ENCODE measurements at regions not wholly inside any gene's neighbourhood (a gene's known extent, or its start where the extent isn't known, plus 50 kb on each side); places are given as distances from the start of the nearest gene placed in this dataset.
"Not testable (repeated sequence)": the region's sequence is repeated elsewhere in the genome, so short reads cannot be mapped to it uniquely, and the experiment has no call there.

DNA sequence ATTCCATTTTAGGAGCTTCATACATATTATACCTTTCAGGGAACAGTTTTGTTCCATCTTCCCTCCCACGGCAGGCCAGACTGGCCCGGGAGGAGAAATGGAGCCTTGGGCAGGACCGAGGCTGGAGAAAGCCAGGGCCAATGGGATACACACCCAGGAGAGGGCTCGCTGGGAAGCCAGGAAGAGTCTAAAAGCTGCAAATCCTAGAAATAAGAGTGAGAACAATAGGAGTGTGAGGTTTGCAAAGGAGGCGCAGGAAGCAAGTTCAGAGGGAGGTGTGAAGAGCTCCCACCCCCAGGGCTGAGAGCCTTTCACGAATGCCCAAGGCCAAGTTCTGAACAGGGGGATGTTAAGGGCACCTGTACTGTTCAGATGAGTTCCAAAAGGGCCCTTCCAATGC, 67.5 kb upstream of the CPSF6 start:
- WGBS, 2 donors: 76 to 78% methylated on average over 6 of the region's 6 CpGs
- TF ChIP-seq, protein P1, sequence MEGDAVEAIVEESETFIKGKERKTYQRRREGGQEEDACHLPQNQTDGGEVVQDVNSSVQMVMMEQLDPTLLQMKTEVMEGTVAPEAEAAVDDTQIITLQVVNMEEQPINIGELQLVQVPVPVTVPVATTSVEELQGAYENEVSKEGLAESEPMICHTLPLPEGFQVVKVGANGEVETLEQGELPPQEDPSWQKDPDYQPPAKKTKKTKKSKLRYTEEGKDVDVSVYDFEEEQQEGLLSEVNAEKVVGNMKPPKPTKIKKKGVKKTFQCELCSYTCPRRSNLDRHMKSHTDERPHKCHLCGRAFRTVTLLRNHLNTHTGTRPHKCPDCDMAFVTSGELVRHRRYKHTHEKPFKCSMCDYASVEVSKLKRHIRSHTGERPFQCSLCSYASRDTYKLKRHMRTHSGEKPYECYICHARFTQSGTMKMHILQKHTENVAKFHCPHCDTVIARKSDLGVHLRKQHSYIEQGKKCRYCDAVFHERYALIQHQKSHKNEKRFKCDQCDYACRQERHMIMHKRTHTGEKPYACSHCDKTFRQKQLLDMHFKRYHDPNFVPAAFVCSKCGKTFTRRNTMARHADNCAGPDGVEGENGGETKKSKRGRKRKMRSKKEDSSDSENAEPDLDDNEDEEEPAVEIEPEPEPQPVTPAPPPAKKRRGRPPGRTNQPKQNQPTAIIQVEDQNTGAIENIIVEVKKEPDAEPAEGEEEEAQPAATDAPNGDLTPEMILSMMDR (IDR thresholded peaks at IDR 0.05): no peak
- Histone ChIP-seq H3K27me3 (no peaks in the 10 kb centered on the region), H3K27ac (no peak overlapping the region), H3K4me1 (no peaks in the 10 kb centered on the region), H3K36me3 (no peaks in the 10 kb centered on the region), H3K4me3 (no peak overlapping the region), H3K9me3 (no peaks in the 10 kb centered on the region)
- intact Hi-C loops (cut with DNase I): no loop called here
- FAIRE-seq (no peak), DNase-seq (no peak), ATAC-seq (no peak)

DNA sequence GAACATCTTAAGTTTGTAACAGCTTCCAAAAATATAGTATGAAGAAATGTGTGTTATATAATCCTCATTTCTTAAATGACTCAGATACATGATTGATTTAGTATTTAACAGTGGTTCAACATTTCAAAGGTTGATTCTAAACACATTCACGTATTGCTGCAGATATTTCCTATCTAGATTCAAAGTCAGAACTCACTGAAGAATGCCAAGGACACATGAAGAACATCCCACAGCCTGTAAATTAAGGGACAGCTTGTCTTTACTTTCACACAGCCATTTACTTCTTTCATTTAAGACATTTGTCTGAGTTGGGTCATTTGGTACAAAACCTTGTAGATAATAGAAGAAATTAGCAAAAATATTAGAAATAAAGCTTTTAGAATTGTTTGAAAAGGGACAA, 66.9 kb upstream of the CPSF6 start:
- no peak overlapping the region for H3K27ac ChIP-seq
- intact Hi-C loops (cut with DNase I): no loop called here
- no peaks in the 10 kb centered on the region for H3K36me3 ChIP-seq
- WGBS, 2 donors: 27 to 40% methylated on average over 1 of the region's 1 CpG
- no peak for ATAC-seq
- no peaks in the 10 kb centered on the region for H3K27me3 ChIP-seq
- TF ChIP-seq, protein P1 (IDR thresholded peaks at IDR 0.05): no peak
- FAIRE-seq: no peak
- H3K4me3 ChIP-seq: no peak overlapping the region
- no peaks in the 10 kb centered on the region for H3K4me1 ChIP-seq
- no peaks in the 10 kb centered on the region for H3K9me3 ChIP-seq
- no peak for DNase-seq

DNA sequence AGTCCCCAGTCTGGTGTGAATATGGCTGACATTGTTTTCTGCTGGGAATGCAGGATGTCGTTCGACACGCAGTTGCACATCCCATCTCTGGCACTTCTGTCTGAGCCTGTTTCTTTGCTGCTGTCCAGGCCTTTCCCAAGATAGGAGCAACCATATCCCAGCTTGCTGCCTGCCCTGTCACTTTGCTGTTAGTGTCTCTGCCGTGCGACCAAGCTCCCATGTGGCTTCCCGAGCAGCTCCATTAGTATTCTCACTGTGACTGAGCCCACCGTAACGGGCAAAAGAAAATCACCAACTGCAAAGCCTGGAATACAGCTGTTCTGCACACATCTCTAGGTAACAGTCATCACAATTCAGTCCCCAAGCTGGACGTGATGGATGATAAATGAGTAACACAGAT, 66.0 kb upstream of the CPSF6 start:
- WGBS, 2 donors: 67 to 79% methylated on average over 9 of the region's 9 CpGs
- TF ChIP-seq, protein P1 (IDR thresholded peaks at IDR 0.05): no peak
- Histone ChIP-seq H3K9me3 (no peaks in the 10 kb centered on the region), H3K4me1 (no peaks in the 10 kb centered on the region), H3K27ac (no peak overlapping the region), H3K36me3 (no peaks in the 10 kb centered on the region), H3K4me3 (no peak overlapping the region), H3K27me3 (no peaks in the 10 kb centered on the region)
- no peak for ATAC-seq
- intact Hi-C loops (cut with DNase I): no loop called here
- no peak for FAIRE-seq
- DNase-seq: no peak

DNA sequence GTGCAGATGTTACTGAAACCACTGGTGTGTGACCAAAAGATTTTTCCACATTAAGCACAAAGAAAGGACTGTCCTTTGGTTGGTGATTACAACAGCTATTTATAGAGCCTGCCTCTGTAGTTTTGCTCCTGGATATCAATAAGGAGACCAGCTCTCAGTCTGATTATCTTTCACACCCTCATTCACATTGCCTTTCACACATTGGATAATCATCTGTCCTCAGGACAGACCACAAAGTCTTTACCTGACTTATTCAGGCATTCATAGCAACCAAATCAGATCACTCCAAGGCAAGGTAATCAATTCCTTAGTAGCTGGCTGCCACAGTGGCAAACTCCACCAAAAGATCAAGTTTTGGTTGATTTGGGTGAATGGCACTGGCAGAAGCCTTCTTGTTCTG, 59.6 kb upstream of the CPSF6 start:
- H3K4me1 ChIP-seq: no peaks in the 10 kb centered on the region
- TF ChIP-seq, protein P1 (IDR thresholded peaks at IDR 0.05): no peak
- H3K27ac ChIP-seq: no peak overlapping the region
- DNase-seq (no peak), ATAC-seq (no peak), FAIRE-seq (no peak)
- no peaks in the 10 kb centered on the region for H3K9me3 ChIP-seq
- H3K36me3 ChIP-seq: no peaks in the 10 kb centered on the region
- intact Hi-C loops (cut with DNase I): no loop called here
- H3K4me3 ChIP-seq: no peak overlapping the region
- H3K27me3 ChIP-seq: no peaks in the 10 kb centered on the region

DNA sequence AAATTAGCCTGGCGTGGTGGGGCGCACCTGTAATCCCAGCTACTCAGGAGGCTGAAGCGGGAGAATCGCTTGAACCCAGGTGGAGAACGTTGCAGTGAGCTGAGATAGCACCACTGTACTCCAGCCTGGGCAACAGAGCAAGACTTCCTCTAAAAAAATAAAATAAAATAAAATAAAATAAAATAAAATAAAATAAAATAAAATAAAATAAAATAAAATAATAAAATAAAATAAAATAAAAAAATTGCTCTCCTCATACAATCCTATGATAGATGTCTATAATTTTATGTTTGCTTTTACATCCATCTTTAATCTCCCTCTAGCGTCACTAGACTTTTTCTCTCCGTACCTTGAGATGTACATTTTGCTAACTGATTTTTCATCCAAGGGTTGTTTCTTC, 51.8 kb upstream of the CPSF6 start:
- FAIRE-seq; H3K9me3 ChIP-seq; H3K36me3 ChIP-seq; H3K27ac ChIP-seq; intact Hi-C loops (cut with DNase I); ATAC-seq; H3K4me1 ChIP-seq; DNase-seq; H3K4me3 ChIP-seq; H3K27me3 ChIP-seq: not testable (repeated sequence)
- 49 to 68% methylated on average over 7 of the region's 7 CpGs for WGBS, 2 donors

Data from pancreas (tissue), 10 donors.